ENCODE measurements at regions not wholly inside any gene's neighbourhood (a gene's known extent, or its start where the extent isn't known, plus 50 kb on each side); places are given as distances from the start of the nearest gene placed in this dataset.

DNA sequence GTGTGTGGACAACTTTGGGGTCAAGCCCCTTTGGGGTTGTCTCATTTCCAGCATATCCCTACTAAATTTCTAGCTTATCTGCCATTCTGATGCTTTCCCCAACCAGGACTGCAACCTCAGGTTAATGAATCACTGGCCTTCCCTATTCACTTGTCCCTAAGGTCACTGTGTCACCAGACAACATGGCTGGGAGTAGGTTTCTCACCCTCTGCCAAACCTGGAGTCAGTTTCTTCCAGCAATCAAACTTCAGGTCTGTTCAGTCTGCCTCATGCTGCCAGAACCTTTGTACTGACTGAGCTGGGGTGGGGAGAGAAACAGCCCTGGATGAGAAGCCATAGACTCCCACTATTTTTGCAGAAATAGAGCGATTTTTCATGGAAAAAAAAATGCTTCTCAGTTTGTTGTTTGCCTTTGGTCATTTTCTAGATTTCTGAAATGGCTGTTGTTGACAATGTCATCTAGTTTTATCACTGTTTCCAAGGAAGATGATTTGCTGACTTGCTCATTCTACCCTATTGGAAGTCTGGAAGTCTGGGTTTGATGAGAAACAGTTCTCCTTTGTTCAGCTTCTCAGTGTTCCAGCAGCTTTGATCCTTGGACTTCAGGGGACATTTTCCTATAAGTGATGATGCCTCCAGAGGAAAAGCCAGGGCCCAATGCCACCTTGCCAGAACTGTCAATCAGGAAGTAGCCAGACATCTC is 74.8 kb upstream of the IL12A start:
- no peaks in the 10 kb centered on the region for H3K9me3 ChIP-seq
- H3K27me3 ChIP-seq (replicated peaks; ENCODE audit: insufficient read depth), result no peaks in the 10 kb centered on the region
- no peak overlapping the region for H3K27ac ChIP-seq
- WGBS, result 89% methylated on average over 1 of the region's 1 CpG
- no peaks in the 10 kb centered on the region for H3K36me3 ChIP-seq
- no peak for DNase-seq (ENCODE audit: low spot score)
- TF ChIP-seq POLR2A (IDR thresholded peaks at IDR 0.05) (no peak), POLR2AphosphoS5 (IDR thresholded peaks at IDR 0.05) (no peak)
- TF ChIP-seq, protein P1, sequence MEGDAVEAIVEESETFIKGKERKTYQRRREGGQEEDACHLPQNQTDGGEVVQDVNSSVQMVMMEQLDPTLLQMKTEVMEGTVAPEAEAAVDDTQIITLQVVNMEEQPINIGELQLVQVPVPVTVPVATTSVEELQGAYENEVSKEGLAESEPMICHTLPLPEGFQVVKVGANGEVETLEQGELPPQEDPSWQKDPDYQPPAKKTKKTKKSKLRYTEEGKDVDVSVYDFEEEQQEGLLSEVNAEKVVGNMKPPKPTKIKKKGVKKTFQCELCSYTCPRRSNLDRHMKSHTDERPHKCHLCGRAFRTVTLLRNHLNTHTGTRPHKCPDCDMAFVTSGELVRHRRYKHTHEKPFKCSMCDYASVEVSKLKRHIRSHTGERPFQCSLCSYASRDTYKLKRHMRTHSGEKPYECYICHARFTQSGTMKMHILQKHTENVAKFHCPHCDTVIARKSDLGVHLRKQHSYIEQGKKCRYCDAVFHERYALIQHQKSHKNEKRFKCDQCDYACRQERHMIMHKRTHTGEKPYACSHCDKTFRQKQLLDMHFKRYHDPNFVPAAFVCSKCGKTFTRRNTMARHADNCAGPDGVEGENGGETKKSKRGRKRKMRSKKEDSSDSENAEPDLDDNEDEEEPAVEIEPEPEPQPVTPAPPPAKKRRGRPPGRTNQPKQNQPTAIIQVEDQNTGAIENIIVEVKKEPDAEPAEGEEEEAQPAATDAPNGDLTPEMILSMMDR (IDR thresholded peaks at IDR 0.05), result no peak
- H3K4me1 ChIP-seq (replicated peaks), result no peaks in the 10 kb centered on the region
- intact Hi-C loops (cut with DNase I), result no loop called here
- no peak overlapping the region for H3K4me3 ChIP-seq

DNA sequence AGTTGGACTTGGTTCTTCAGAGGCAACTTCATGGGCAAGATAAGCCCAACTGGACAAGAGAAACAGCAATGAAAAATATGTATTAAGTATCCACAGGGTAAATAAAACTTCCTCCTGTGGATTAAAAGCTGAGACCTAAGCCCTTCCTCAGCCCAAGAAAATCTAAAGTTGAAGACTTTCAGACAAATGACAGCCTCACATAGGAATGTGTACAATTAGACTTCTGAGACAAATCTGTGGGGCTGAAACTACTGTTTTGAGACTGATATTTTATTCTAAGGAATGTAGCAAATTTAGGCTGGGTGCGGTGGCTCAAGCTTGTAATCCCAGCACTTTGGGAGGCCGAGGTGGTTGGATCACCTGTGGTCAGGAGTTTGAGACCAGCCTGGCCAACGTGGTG is 74.2 kb upstream of the IL12A start:
- H3K27ac ChIP-seq, result no peak overlapping the region
- intact Hi-C loops (cut with DNase I), result no loop called here
- H3K36me3 ChIP-seq, result no peaks in the 10 kb centered on the region
- H3K27me3 ChIP-seq (replicated peaks; ENCODE audit: insufficient read depth), result no peaks in the 10 kb centered on the region
- TF ChIP-seq POLR2AphosphoS5 (IDR thresholded peaks at IDR 0.05) (no peak), POLR2A (IDR thresholded peaks at IDR 0.05) (no peak)
- TF ChIP-seq, protein P1 (IDR thresholded peaks at IDR 0.05), result no peak
- WGBS, result 88% methylated on average over 3 of the region's 3 CpGs
- H3K4me1 ChIP-seq (replicated peaks), result no peaks in the 10 kb centered on the region
- DNase-seq (ENCODE audit: low spot score), result no peak
- H3K9me3 ChIP-seq, result no peaks in the 10 kb centered on the region
- H3K4me3 ChIP-seq, result no peak overlapping the region

DNA sequence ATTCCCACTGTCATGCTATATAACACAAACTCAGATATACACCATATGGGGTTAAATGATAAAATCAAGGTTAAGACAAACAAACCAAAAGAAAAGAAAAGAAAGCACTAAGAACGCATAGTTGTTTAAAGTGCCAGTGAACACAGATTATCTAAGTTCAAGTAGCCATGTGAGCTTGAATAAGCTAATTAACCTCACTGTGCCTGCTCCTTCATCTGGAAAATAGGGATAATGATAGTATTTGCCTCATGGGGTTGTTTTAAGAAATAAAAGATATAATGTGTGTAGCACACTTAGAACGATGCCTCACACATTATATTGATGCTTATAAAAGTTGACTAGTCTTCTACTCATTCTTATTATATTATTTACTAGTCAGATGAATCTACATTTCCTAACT is 72.6 kb upstream of the IL12A start:
- no peak overlapping the region for H3K27ac ChIP-seq

DNA sequence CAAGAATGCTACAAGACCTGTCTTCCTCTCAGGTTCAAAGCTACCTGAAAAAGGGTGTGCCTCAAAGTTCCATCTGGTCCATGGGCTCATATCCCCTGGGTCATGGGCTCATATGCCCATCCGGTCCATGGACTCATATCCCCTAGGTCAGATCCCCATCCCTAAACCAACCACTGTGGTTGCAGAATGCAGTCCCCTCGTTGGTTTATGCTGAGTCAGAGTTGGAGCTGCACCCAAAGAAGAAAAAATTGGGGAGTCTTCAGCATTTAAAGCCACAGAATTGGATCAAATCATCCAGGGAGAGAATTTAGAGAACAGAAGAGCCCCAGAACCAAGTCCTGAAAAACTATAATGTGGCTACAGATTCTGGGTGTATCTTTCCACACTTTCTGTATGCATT is 71.5 kb upstream of the IL12A start:
- intact Hi-C loops (cut with DNase I), result no loop called here
- Histone ChIP-seq H3K9me3 (no peaks in the 10 kb centered on the region), H3K27ac (no peak overlapping the region), H3K36me3 (no peaks in the 10 kb centered on the region), H3K4me1 (replicated peaks) (no peaks in the 10 kb centered on the region), H3K4me3 (no peak overlapping the region), H3K27me3 (replicated peaks; ENCODE audit: insufficient read depth) (no peaks in the 10 kb centered on the region)
- DNase-seq (ENCODE audit: low spot score), result no peak
- TF ChIP-seq, protein P1 (IDR thresholded peaks at IDR 0.05), result no peak
- TF ChIP-seq POLR2A (IDR thresholded peaks at IDR 0.05) (no peak), POLR2AphosphoS5 (IDR thresholded peaks at IDR 0.05) (no peak)
- 79% methylated on average over 2 of the region's 2 CpGs for WGBS

More for the DNA sequence above, 72.6 kb upstream of the IL12A start:
- Histone ChIP-seq H3K9me3 (no peaks in the 10 kb centered on the region), H3K27me3 (replicated peaks; ENCODE audit: insufficient read depth) (no peaks in the 10 kb centered on the region), H3K4me1 (replicated peaks) (no peaks in the 10 kb centered on the region), H3K36me3 (no peaks in the 10 kb centered on the region), H3K4me3 (no peak overlapping the region)
- TF ChIP-seq, protein P1 (IDR thresholded peaks at IDR 0.05), result no peak
- no peak for TF ChIP-seq POLR2A (IDR thresholded peaks at IDR 0.05)
- TF ChIP-seq POLR2AphosphoS5 (IDR thresholded peaks at IDR 0.05), result no peak
- WGBS, result 69% methylated on average over 2 of the region's 2 CpGs
- intact Hi-C loops (cut with DNase I), result no loop called here
- no peak for DNase-seq (ENCODE audit: low spot score)

DNA sequence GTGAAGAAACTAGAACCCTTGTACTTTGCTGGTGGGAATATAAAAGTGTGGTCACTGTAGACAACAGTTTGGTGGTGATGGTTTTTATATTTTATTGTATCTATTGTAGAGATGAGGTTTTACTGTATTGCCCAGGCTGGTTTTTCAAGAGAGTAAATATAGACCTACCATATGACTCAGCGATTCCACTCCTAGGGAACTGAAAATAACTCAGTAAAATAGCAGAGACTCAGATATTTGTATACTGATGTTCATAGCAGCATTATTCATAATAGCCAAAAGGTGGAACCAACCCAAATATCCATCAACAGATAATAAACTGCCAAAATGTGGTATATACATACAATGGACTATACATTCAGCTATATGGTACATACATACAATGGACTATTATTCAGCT is 68.8 kb upstream of the IL12A start:
- intact Hi-C loops (cut with DNase I), result no loop called here
- Histone ChIP-seq H3K27ac (no peak overlapping the region), H3K4me3 (no peak overlapping the region), H3K4me1 (replicated peaks) (no peaks in the 10 kb centered on the region), H3K9me3 (no peaks in the 10 kb centered on the region), H3K27me3 (replicated peaks; ENCODE audit: insufficient read depth) (no peaks in the 10 kb centered on the region), H3K36me3 (no peaks in the 10 kb centered on the region)
- WGBS, result 80% methylated on average over 1 of the region's 1 CpG
- no peak for DNase-seq (ENCODE audit: low spot score)
- no peak for TF ChIP-seq POLR2AphosphoS5 (IDR thresholded peaks at IDR 0.05)
- TF ChIP-seq, protein P1 (IDR thresholded peaks at IDR 0.05), result no peak
- TF ChIP-seq POLR2A (IDR thresholded peaks at IDR 0.05), result no peak
